ENCODE measurements at regions not wholly inside any gene's neighbourhood (a gene's known extent, or its start where the extent isn't known, plus 50 kb on each side); places are given as distances from the start of the nearest gene placed in this dataset.
"Not testable (repeated sequence)": the region's sequence is repeated elsewhere in the genome, so short reads cannot be mapped to it uniquely, and the experiment has no call there.

GRCh38 chr6:86602093-86602492 lies 335.2 kb upstream of the HTR1E start:
- DNase-seq, result not testable (repeated sequence)

GRCh38 chr6:86598969-86599368 lies 338.4 kb upstream of the HTR1E start:
- not testable (repeated sequence) for DNase-seq

GRCh38 chr6:86595641-86596040 lies 341.7 kb upstream of the HTR1E start:
- DNase-seq, result no peak

- no peak for DNase-seq
Observed at GRCh38 chr6:86586195-86586594, 351.1 kb upstream of the HTR1E start.

GRCh38 chr6:86581833-86582232 lies 355.5 kb upstream of the HTR1E start:
- no peak for DNase-seq

- no peak for DNase-seq
Observed at GRCh38 chr6:86563197-86563596, 374.1 kb upstream of the HTR1E start.

GRCh38 chr6:86558318-86558717 lies 379.0 kb upstream of the HTR1E start:
- DNase-seq, result no peak

GRCh38 chr6:86537292-86537861 lies 400.0 kb upstream of the HTR1E start:
- DNase-seq, result no peak

GRCh38 chr6:86536121-86536520 lies 401.2 kb upstream of the HTR1E start:
- no peak for DNase-seq

- no peak for DNase-seq
Observed at GRCh38 chr6:86535100-86535499, 402.2 kb upstream of the HTR1E start.

- no peak for DNase-seq
Observed at GRCh38 chr6:86529635-86530034, 407.7 kb upstream of the HTR1E start.

GRCh38 chr6:86526238-86526637 lies 411.1 kb upstream of the HTR1E start:
- DNase-seq, result no peak

- no peak for DNase-seq
Observed at GRCh38 chr6:86516087-86516486, 421.2 kb upstream of the HTR1E start.

GRCh38 chr6:86511962-86512361 lies 425.4 kb upstream of the HTR1E start:
- no peak for DNase-seq

GRCh38 chr6:86508230-86508629 lies 429.1 kb upstream of the HTR1E start:
- DNase-seq, result no peak

- no peak for DNase-seq
Observed at GRCh38 chr6:86502497-86502896, 434.8 kb upstream of the HTR1E start.

GRCh38 chr6:86500035-86500434 lies 437.3 kb upstream of the HTR1E start:
- DNase-seq, result no peak

- DNase-seq, result not testable (repeated sequence)
Observed at GRCh38 chr6:86489042-86489441, 448.3 kb upstream of the HTR1E start.

GRCh38 chr6:86487660-86488221 lies 449.6 kb upstream of the HTR1E start:
- no peak for DNase-seq

GRCh38 chr6:86478316-86478715 lies 459.0 kb upstream of the HTR1E start:
- DNase-seq, result not testable (repeated sequence)

GRCh38 chr6:86477500-86478148 lies 459.7 kb upstream of the HTR1E start:
- no peak for DNase-seq

- DNase-seq, result no peak
Observed at GRCh38 chr6:86476311-86476710, 461.0 kb upstream of the HTR1E start.

GRCh38 chr6:86474081-86474480 lies 463.2 kb upstream of the HTR1E start:
- DNase-seq, result no peak

GRCh38 chr6:86471791-86472190 lies 465.5 kb upstream of the HTR1E start:
- DNase-seq, result no peak

- DNase-seq, result no peak
Observed at GRCh38 chr6:86459978-86460377, 477.4 kb upstream of the HTR1E start.

All from activated CD4-positive, CD25-positive, alpha-beta regulatory T cell (primary cell).